ENCODE measurements at regions not wholly inside any gene's neighbourhood (a gene's known extent, or its start where the extent isn't known, plus 50 kb on each side); places are given as distances from the start of the nearest gene placed in this dataset.
"Not testable (repeated sequence)": the region's sequence is repeated elsewhere in the genome, so short reads cannot be mapped to it uniquely, and the experiment has no call there.

DNA sequence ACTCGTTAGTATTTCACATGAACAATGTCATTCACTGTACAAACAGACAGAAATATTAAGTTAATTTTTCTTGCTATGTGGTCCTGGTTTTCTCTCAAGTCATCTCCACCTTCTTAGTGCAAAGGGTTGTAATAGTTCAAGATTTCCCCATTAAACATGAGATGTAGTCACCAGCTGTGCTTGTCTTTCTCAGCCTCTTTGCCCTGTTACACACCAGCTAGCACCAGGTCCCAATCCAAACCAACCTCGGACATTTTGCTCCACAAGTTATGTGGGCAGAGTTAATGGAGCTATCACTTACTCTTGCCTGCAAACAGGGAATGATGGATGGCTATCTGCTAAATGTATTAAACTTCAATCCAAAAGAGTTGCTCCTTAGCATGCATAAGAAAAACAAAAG lies 328.1 kb downstream of the TLE1 start:
- no peak for DNase-seq (ENCODE audit: low read depth)

- DNase-seq (ENCODE audit: low read depth) = no peak
Measured at GRCh38 chr9:81351166-81351565, 338.2 kb downstream of the TLE1 start.

GRCh38 chr9:81344366-81344765 lies 345.0 kb downstream of the TLE1 start:
- DNase-seq (ENCODE audit: low read depth) = no peak

DNA sequence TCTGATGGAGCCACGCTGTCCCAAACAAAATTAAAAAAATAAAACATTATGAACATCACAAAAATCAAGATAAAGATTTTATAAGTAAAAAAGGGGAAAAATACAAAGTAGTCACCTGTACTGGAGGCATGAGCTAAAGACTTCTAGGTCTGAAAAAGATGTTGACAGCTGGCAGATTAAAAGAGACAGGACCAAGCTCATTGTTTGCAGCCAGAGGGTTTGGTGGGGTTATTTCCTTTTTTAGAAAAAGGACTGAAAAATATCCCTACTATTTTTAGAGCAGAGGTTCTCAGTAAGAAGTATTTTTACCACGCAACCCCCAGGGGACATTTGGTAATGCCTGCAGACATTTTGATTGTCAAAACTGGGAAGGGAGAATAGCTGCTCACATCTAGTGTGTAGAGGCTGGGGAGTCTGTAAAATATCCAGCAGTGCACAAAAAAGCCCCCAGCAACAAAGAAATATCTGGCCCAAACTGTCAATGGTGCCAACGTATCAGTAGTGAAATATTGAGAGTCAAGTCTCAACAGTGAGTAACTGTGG lies 353.4 kb downstream of the TLE1 start:
- DNase-seq (ENCODE audit: low read depth) = no peak

DNA sequence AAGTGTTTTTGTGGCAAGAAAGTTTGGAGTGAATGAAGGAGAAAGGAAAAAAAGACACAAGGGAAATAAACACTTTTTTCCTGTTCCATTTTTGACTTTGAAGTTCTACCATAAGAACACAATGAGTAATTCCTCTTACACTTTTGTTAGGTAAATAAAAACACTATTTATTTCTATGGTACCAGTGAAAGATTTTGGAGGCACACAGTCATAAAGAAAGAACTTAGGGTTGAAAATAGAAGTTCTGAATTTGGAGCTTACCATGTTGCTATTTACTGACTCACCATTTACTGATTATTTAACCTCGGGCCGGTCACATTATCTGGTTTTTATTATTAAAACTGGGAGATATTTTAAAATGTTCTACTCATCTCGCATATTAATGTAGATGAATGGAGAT lies 367.8 kb downstream of the TLE1 start:
- DNase-seq (ENCODE audit: low read depth) = no peak

- no peak for DNase-seq (ENCODE audit: low read depth)
Measured at GRCh38 chr9:81320909-81321482, 368.4 kb downstream of the TLE1 start.

DNA sequence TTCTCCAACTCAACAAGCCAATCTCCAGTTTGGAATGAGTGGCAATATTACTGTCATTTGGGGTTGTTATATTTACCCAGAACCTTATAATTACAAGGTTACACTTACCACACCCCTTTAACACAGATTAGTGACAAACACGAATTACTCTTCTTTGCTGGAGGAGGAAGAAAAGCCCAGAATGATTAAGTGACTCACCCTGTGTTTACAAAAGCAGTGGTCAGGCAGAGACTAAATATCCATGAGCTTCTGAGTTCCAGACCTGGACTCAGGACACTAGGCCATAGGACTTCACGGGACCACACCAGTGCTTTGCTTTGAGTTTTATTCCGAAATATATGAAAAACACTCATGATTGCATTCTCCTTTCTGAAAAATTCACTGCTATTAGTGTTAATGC lies 370.8 kb downstream of the TLE1 start:
- no peak for DNase-seq (ENCODE audit: low read depth)

GRCh38 chr9:81317939-81318338 lies 371.4 kb downstream of the TLE1 start:
- no peak for DNase-seq (ENCODE audit: low read depth)

- DNase-seq (ENCODE audit: low read depth) = no peak
Measured at GRCh38 chr9:81317223-81317622, 372.1 kb downstream of the TLE1 start.

GRCh38 chr9:81314490-81314889 lies 374.9 kb downstream of the TLE1 start:
- no peak for DNase-seq (ENCODE audit: low read depth)

DNA sequence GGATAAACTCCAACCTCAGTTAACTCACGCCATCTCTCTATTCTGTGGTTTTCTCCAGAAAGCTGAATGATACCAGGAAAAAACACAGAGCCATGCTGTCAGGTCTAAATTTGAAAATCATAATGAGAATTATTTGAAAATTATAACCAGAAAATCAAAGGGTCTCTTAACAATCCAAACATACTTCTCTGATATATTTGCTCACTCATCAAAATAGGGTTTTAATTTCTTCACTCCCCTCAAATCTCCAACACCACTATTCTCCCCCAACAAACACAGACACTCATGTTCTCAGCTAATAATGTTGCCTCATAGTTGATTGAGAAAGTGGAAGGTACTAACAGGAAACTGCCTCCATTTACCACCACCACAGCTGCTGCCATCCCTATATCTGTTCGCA lies 375.5 kb downstream of the TLE1 start:
- no peak for DNase-seq (ENCODE audit: low read depth)

- DNase-seq (ENCODE audit: low read depth) = no peak
Measured at GRCh38 chr9:81312346-81312745, 377.0 kb downstream of the TLE1 start.

DNA sequence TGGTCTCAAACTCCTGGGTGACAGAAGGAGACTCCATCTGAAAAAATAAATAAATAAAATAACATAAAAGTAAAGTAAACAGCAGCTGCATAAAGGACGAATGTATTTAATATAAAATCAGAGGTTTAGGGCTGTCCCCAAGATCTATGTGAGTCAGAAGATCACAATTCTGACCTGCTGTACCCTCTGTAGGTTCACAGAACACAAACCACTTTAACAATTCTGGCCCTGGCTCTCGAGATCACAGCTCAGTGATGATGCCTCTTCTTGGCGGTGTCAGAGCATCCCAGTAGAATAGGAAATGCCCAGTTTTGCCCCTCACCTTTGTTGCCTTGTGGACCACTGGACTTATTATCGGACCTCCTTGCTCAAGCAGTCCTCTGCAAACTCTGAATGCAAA lies 380.9 kb downstream of the TLE1 start:
- no peak for DNase-seq (ENCODE audit: low read depth)

DNA sequence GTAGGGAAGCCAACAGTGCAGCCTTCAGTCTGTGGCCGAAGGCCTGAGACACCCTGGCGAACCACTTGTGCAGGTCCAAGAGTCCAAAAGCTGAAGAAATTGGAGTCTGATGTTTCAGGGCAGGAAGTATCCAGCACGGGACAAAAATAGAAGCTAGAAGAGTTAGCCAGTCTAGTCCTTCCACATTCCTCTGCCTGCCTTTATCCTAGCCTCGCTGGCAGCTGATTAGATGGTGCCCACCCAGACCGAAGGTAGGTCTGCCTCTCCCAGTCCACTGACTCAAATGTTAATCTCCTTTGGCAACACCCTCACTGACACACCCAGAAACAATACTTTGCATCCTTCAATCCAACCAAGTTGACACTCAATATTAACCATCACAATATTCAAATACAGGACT lies 381.6 kb downstream of the TLE1 start:
- DNase-seq (ENCODE audit: low read depth) = not testable (repeated sequence)

- no peak for DNase-seq (ENCODE audit: low read depth)
Measured at GRCh38 chr9:81305561-81306182, 383.7 kb downstream of the TLE1 start.

DNA sequence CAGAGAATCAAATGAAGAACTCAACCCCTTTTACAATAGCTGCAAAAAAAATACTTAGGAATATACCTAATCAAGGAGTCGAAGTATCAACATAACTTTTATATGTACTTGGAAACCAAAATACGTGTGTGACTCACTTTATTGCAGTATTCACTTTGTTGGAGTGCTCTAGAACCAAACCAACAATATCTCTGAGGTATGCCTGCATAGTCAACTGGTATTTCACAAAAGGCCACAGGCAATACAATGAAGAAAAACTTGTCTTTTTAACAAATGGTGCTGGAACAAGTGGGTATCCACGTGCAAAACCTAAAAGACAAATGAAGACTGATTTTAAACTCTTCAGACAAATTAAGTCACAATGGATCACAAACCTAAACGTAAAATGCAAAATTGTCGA lies 385.7 kb downstream of the TLE1 start:
- DNase-seq (ENCODE audit: low read depth) = no peak

GRCh38 chr9:81293651-81294050 lies 395.7 kb downstream of the TLE1 start:
- no peak for DNase-seq (ENCODE audit: low read depth)

- no peak for DNase-seq (ENCODE audit: low read depth)
Measured at GRCh38 chr9:81292056-81292805, 397.1 kb downstream of the TLE1 start.

DNA sequence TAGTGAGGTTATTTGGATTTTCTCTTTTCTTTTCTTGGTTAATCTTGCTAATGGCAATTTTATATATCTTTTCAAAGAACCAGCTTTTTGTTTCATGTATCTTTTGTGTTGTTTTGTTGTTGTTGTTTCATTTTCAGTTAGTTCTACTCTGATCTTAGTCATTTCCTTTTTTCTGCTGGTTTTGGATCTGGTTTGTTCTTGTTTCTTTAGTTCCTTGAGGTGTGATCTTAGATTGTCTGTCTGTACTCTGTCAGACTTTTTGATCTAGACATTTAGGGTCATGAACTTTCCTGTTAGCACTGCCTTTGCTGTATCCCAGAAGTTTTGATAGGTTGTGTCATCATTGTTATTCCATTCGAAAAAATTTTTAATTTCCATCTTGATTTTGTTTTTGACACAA lies 399.7 kb downstream of the TLE1 start:
- no peak for DNase-seq (ENCODE audit: low read depth)

- DNase-seq (ENCODE audit: low read depth) = no peak
Measured at GRCh38 chr9:81268048-81268447, 421.3 kb downstream of the TLE1 start.

GRCh38 chr9:81266674-81267073 lies 422.7 kb downstream of the TLE1 start:
- no peak for DNase-seq (ENCODE audit: low read depth)

GRCh38 chr9:81266086-81266485 lies 423.3 kb downstream of the TLE1 start:
- DNase-seq (ENCODE audit: low read depth) = no peak

DNA sequence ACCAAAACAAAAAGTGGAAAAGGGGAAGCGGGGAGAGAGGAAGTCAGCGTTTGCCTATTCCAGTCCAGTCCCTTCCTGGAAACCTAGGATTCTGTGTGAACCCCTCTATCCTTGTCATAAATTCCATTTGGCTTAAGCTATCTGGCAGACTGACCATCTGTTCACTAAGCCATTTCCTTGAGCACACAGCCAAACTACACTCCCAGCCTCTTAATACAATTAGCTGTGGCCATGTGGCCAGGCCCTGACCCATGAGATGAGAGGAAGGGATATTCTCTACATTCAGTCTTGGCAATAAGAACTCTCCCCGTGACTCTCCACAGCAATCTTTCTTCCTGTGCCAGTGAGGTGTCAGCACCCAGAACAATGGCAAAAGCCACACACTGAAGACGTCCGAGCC lies 424.8 kb downstream of the TLE1 start:
- DNase-seq (ENCODE audit: low read depth) = no peak

Data from stimulated activated CD8-positive, alpha-beta memory T cell treated with anti-CD3 and anti-CD28 coated beads, Interleukin-12 subunit alpha, Interleukin-12 subunit beta, amount 100 ng/mL, for 1 hour (primary cell).